ENCODE measurements at regions not wholly inside any gene's neighbourhood (a gene's known extent, or its start where the extent isn't known, plus 50 kb on each side); places are given as distances from the start of the nearest gene placed in this dataset.

DNA sequence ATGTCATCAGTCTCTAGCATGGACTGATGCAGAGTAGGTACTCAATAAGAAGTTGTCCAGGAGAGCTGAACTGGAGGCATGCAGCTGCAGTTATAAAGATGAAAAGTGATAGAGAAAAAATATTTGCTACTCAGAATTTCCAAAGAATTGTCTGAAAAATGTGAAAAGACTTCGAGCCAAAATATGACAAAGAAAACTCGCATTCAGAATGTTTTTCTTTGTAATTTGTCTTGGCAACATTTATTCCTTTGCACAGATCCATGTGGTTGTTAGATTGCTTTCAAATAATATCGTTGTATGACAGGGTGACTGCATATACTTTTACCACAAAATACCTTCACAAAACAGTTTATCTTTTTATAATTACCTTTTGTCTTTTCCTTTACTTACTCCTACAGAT is 128.0 kb upstream of the SLC4A4 start:
- no peak overlapping the region for H4K91ac ChIP-seq (replicated peaks; ENCODE audit: insufficient read length, low read length)
- CTCF ChIA-PET (ENCODE audit: partially characterized antibody) = interaction anchor here (1.1 to 1.3 kb wide), 2 partner anchors 16 to 19 kb away, joined by 3 to 4 read pairs; no protein-coding TSS in a partner anchor
- no peak overlapping the region for H2BK5ac ChIP-seq (ENCODE audit: low read depth, low read length)
- H3K4ac ChIP-seq (replicated peaks; ENCODE audit: insufficient read length, low read depth, low read length) = no peak overlapping the region
- no peak overlapping the region for H3K18ac ChIP-seq (ENCODE audit: extremely low read depth, low read length)
- no peak overlapping the region for H2BK120ac ChIP-seq (replicated peaks; ENCODE audit: low read depth, low read length)
- H3K4me1 ChIP-seq (replicated peaks in 1 of 4; ENCODE audit: control insufficient read depth in 3 of 4, insufficient read depth in 4 of 4, low read length in 3 of 4) = no peaks in the 10 kb centered on the region
- peaks cover 0 to 1% (median 0%) of the 10 kb centered on the region in 4 experiments; a peak in 1 of 7 replicates for H3K27me3 ChIP-seq (replicated peaks in 1 of 4; ENCODE audit: control insufficient read depth in 3 of 4, extremely low read depth in 1 of 4, insufficient read depth in 3 of 4, low read length in 3 of 4)
- H4K8ac ChIP-seq (ENCODE audit: extremely low read depth, insufficient read depth, low read length) = no peak overlapping the region
- no peaks in the 10 kb centered on the region for H4K20me1 ChIP-seq (replicated peaks in 1 of 2; ENCODE audit: control insufficient read depth in 1 of 2, insufficient read depth in 2 of 2, low read length in 2 of 2)
- no peak overlapping the region for H2BK20ac ChIP-seq (ENCODE audit: low read length)
- POLR2A ChIA-PET (ENCODE audit: partially characterized antibody) = interaction anchor here (0.7 kb wide), 1 partner anchor 12 kb away, joined by 3 read pairs; no protein-coding TSS in a partner anchor
- H3K27ac ChIP-seq (ENCODE audit: low read depth, low read length) = no peak overlapping the region
- no peaks in the 10 kb centered on the region for H3K79me2 ChIP-seq (ENCODE audit: control insufficient read depth in 1 of 2, insufficient read depth in 2 of 2, low read length in 2 of 2)
- no peak overlapping the region for H3K9ac ChIP-seq (replicated peaks in 1 of 4; ENCODE audit: extremely low read depth in 1 of 4, low read depth in 3 of 4, low read length in 3 of 4)
- H3K14ac ChIP-seq (ENCODE audit: insufficient read length) = no peak overlapping the region
- no peaks in the 10 kb centered on the region for H3K79me1 ChIP-seq (ENCODE audit: low read depth, low read length)
- no peak overlapping the region for H4K5ac ChIP-seq (ENCODE audit: insufficient read length, low read depth, low read length)
- H2BK12ac ChIP-seq (ENCODE audit: low read depth, low read length) = no peak overlapping the region
- H3K36me3 ChIP-seq (ENCODE audit: control insufficient read depth in 2 of 4, insufficient read depth in 4 of 4, low read length in 3 of 4) = no peaks in the 10 kb centered on the region
- H3K4me2 ChIP-seq (ENCODE audit: insufficient read depth in 1 of 2, low read depth in 2 of 2, low read length in 2 of 2) = no peak overlapping the region
- H3K23ac ChIP-seq (ENCODE audit: insufficient read length) = no peak overlapping the region
- H3K4me3 ChIP-seq (ENCODE audit: extremely low read depth in 1 of 4, insufficient read depth in 2 of 4, low read depth in 3 of 4, low read length in 4 of 4) = no peak overlapping the region
- H2AK5ac ChIP-seq (ENCODE audit: low read depth, low read length) = no peak overlapping the region
- 89% methylated on average over 3 of the region's 3 CpGs; no CpG with 5 or more reads in 1 of the 2 experiments for WGBS, 2 experiments (ENCODE audit: extremely low coverage in 1 of 2, insufficient coverage in 1 of 2, insufficient read length in 1 of 2, insufficient replicate concordance in 2 of 2, low coverage in 1 of 2, low lambda C conversion rate in 2 of 2, missing lambda C conversion rate in 1 of 2)
- no peak overlapping the region for H2AFZ ChIP-seq (ENCODE audit: low read length)
- no peaks in the 10 kb centered on the region for H3K9me3 ChIP-seq (ENCODE audit: insufficient read depth in 2 of 2, low read depth in 1 of 2, low read length in 1 of 2)
- no peak overlapping the region for H3K56ac ChIP-seq (replicated peaks; ENCODE audit: insufficient read length, low read depth, low read length)
- no peak overlapping the region for H2BK15ac ChIP-seq (ENCODE audit: low read length)
- H3K23me2 ChIP-seq (ENCODE audit: low read depth, low read length) = no peaks in the 10 kb centered on the region
- no peak for FAIRE-seq
- DNase-seq (ENCODE audit: low read depth in 1 of 2, low spot score in 2 of 2) = no peak
- TF ChIP-seq TAF1 (IDR thresholded peaks at IDR 0.05; ENCODE audit: low read depth, low read length) = no peak
- no peak for TF ChIP-seq KDM4A (IDR thresholded peaks at IDR 0.05; ENCODE audit: low read depth, low read length, severe bottlenecking)
- TF ChIP-seq, protein P1, sequence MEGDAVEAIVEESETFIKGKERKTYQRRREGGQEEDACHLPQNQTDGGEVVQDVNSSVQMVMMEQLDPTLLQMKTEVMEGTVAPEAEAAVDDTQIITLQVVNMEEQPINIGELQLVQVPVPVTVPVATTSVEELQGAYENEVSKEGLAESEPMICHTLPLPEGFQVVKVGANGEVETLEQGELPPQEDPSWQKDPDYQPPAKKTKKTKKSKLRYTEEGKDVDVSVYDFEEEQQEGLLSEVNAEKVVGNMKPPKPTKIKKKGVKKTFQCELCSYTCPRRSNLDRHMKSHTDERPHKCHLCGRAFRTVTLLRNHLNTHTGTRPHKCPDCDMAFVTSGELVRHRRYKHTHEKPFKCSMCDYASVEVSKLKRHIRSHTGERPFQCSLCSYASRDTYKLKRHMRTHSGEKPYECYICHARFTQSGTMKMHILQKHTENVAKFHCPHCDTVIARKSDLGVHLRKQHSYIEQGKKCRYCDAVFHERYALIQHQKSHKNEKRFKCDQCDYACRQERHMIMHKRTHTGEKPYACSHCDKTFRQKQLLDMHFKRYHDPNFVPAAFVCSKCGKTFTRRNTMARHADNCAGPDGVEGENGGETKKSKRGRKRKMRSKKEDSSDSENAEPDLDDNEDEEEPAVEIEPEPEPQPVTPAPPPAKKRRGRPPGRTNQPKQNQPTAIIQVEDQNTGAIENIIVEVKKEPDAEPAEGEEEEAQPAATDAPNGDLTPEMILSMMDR (IDR thresholded peaks at IDR 0.05; ENCODE audit: control extremely low read depth in 1 of 3, insufficient read depth in 1 of 3, low read depth in 1 of 3, low read length in 3 of 3) = no peak
- TF ChIP-seq RBBP5 (IDR thresholded peaks at IDR 0.05; ENCODE audit: borderline replicate concordance, low read depth, low read length) = no peak
- no peak for TF ChIP-seq SIRT6 (IDR thresholded peaks at IDR 0.05; ENCODE audit: low read length)
